HG03575 (cell line): ENCODE measurements at regions not wholly inside any gene's neighbourhood (a gene's known extent, or its start where the extent isn't known, plus 50 kb on each side); places are given as distances from the start of the nearest gene placed in this dataset.
"Not testable (repeated sequence)": the region's sequence is repeated elsewhere in the genome, so short reads cannot be mapped to it uniquely, and the experiment has no call there.

Experiments
- ATAC-seq: cut with Tn5 transposase; IDR thresholded peaks from one replicate; pipeline ENCODE4 v1.9.1; 2021; ENCODE audit not compliant: unreplicated experiment, insufficient number of reproducible peaks, low FRiP score; ENCODE audit errors: extremely low read depth

- ATAC-seq = no peak
Measured at GRCh38 chr21:38914528-38915293, 109.0 kb downstream of the ETS2 start.

- no peak for ATAC-seq
Measured at GRCh38 chr21:38913893-38914527, 108.3 kb downstream of the ETS2 start.

DNA sequence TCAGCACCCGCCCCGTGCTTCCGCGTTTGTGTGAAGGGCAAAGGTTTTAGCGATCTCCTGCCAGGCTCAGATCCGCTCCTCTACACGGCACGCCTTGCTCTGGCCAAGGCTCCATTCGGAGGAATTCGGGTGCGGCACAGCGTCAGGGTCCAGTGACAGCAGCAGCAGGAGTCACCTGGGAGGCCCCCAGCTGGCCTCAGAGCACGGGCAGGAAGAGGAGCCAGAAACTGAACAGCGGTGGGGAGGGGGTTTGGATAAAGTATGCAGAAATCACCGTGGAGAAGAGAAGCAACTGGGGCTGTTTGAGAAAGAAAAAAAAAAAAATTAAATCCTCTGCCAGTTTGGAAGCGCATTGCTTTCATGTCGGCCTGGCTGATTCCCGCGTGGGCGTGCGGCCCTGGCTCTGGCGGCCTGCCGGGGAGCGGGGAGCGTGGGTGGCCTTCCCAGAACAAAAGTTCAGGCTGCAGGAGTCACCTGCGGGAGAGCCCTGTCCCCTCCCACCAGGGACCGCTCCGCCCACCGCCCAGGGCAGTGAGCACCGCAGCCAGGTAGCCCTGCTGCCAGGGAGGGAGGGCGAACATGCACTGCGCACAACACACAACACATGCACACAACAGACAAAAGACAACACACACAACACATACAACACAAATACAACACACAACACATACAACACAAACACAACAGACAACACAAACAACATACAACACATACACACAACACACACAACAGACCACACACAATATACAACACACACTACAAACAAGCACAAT is 107.6 kb downstream of the ETS2 start:
- ATAC-seq = no peak

DNA sequence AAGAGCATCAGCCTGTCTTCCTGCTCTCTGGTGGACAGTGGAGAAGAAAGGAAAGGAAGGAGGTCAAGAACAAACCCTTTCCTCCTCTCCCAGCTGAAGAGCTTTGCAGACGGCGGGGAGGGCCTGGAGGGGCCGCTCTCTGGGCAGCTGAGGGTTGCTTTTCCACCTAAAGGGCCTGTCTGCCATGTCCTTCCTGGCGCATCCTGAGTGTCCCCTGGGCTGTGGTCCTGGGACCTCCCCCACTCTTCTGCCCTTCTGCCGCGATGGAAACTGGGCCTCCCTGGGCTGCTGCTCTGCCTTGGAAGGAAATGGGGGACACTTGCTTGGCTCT is 107.0 kb downstream of the ETS2 start:
- ATAC-seq = no peak

- no peak for ATAC-seq
Measured at GRCh38 chr21:38912102-38912629, 106.4 kb downstream of the ETS2 start.

- no peak for ATAC-seq
Measured at GRCh38 chr21:38911484-38912101, 105.9 kb downstream of the ETS2 start.

DNA sequence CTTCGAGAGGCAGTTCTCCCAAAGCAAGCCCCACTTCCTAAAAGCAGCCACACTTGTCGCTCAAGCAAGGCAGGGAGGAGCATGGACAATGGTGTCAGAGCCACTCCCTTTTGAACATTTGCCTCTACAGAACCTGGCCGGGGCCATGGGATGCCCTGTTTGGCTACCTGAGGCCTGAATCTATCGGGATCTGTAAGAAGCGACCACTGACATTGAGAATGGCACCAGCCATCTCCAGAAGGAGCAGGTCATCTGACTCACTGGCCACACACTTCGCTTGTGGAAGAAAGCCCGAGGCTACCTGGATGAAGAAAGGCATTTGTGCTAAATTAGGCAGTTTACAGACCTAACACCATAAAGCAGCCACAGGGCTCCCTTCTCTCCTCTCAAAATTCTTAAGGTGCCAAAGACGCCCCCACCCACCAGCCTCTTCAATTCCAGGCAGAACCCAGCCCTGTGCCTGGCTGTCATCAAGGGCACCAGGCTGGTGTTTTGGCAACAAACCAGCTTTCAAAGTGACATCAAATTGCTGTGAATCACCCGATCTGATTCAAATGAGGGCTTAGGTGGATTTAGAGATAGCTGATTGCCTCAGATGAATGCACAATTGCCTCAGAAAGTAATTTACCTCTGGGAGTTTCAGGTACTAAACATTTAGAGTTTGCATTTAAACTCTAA is 104.8 kb downstream of the ETS2 start:
- no peak for ATAC-seq

DNA sequence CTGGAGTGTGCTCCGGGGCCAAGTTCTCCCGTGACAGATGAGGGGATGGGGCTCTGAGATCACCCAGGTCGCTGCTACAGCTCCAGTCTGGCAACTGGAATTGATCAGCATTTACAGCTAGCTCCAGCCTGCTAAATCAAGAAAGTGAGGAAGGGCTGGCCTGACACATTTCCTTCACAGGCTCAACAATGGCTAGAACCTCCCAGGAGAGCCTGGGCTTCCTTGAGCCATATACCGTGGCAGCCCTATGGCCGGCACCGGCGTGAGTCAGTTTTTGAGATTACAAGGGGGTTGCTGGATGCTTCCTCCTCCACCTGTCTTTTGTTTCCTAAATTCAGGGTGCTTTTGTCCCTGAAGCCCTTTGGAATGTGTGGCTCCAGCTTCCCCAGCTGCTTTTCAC is 104.2 kb downstream of the ETS2 start:
- ATAC-seq = no peak

DNA sequence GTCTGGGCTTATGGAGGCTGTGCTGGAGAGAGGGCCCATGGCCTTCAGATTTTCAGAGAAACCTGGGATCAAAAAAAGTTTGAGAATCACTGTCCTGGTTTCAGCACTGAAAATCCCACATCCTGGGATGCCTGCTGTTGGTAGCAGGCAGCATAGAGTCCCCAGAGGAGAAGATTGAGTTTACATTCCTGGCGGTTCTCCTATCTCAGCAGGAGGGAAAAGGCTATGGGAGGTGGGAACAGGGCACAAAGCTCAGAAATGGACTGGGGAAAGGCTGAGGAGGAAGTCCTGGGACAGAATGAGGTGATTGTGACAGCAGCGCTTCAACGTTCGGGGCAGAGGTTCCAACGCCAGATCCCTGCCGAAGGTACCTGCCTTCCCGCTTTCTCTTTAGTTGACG is 103.4 kb downstream of the ETS2 start:
- ATAC-seq = no peak

- ATAC-seq = no peak
Measured at GRCh38 chr21:38908537-38908936, 102.8 kb downstream of the ETS2 start.

- no peak for ATAC-seq
Measured at GRCh38 chr21:38905752-38906151, 100.0 kb downstream of the ETS2 start.

- ATAC-seq = no peak
Measured at GRCh38 chr21:38905328-38905727, 99.6 kb downstream of the ETS2 start.

DNA sequence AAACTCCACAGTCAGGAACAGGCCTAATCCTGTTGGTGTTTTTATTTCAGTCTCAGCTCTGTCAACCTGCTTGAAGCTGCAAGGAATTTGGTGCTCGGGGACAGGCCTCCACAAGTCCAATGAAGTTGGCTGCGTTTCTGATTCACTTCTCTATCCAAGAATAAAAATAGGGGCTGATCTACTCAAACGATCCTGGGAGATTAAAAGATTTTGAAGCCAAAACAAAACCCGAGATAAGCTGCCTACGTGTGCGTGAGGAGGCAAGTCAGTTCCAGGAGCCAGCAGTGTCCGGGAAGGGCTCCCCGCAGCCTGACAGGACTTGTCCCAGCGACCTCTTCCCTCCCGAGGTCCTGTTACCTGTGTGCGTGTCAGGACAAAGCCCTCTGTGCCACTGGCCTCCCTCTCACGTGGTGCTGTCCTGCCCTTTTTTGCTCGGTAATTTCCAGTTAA is 98.0 kb downstream of the ETS2 start:
- ATAC-seq = no peak

GRCh38 chr21:38902608-38903445 is 97.1 kb downstream of the ETS2 start:
- no peak for ATAC-seq

- no peak for ATAC-seq
Measured at GRCh38 chr21:38900499-38900898, 94.8 kb downstream of the ETS2 start.

GRCh38 chr21:38899985-38900384 is 94.3 kb downstream of the ETS2 start:
- ATAC-seq = not testable (repeated sequence)

- no peak for ATAC-seq
Measured at GRCh38 chr21:38899277-38899947, 93.7 kb downstream of the ETS2 start.
